HepG2 (cell line): ENCODE measurements at regions not wholly inside any gene's neighbourhood (a gene's known extent, or its start where the extent isn't known, plus 50 kb on each side); places are given as distances from the start of the nearest gene placed in this dataset.

ENCODE experiments used
- ATAC-seq: fragments of 200-7000 bp; cut with Tn5 transposase; 3 replicates; pipeline ENCODE4 v1.9.1; 2020; ENCODE audit warnings: mild to moderate bottlenecking, moderate library complexity
- BruUV-seq: library from RNA; stranded (reverse); fragments of 400-500 nt; replicated peaks from 2 replicates; lab custom pipeline; 2021; lab: Mats Ljungman, UMichigan
- CTCF ChIA-PET: fragments of 300-600 bp; formaldehyde crosslinking; extraction: SDS; loops from one replicate; lab custom pipeline; 2021; ENCODE audit warnings: low total read pairs, inconsistent platforms, low intra/inter-chr PET ratio; lab: Yijun Ruan, JAX
- POLR2A ChIA-PET: fragments of 350-600 bp; sonication (Branson Sonifier 250); formaldehyde crosslinking; loops from one replicate; lab custom pipeline; 2020; ENCODE audit warnings: antibody characterized with exemption, inconsistent platforms; lab: Yijun Ruan, JAX
- DNase-seq: peaks from one replicate; pipeline ENCODE4 v3.0.0-alpha.2; 2015; ENCODE audit warnings: low spot score
- FAIRE-seq: peaks from 3 replicates; lab custom pipeline; 2011; peaks lifted over from hg19 to GRCh38; lab: Jason Lieb, UNC
- H2AFZ ChIP-seq: one replicate; pipeline ENCODE4 v1.6.1; 2011; ENCODE audit warnings: low read length, inconsistent platforms
- H3K27ac ChIP-seq: fragments of 300-600 bp; 3 replicates; pipeline ENCODE4 v1.8.0; 2011; ENCODE audit warnings: mixed run types, mild to moderate bottlenecking, mixed read lengths, low read length, inconsistent platforms; ENCODE audit not compliant: insufficient read depth; ENCODE audit errors: extremely low read length
- H3K27me3 ChIP-seq, 2 experiments: fragments of 200-600 bp in 1 of 2; 2 replicates in 1 of 2; 3 replicates in 1 of 2; pipeline versions ENCODE4 v1.6.0 to v1.8.0; 2011; ENCODE audit warnings: low read length in 2 of 2, mild to moderate bottlenecking in 2 of 2, moderate library complexity in 2 of 2, inconsistent platforms in 1 of 2; ENCODE audit not compliant: insufficient read depth in 2 of 2, control insufficient read depth in 1 of 2
- H3K36me3 ChIP-seq, 2 experiments: fragments of 200-600 bp in 1 of 2; replicated peaks in 1 of 2; 2 replicates in 1 of 2; 3 replicates in 1 of 2; pipeline versions ENCODE4 v1.5.1 to v1.8.0; 2011; ENCODE audit warnings: low read length in 2 of 2, inconsistent platforms in 1 of 2; ENCODE audit not compliant: insufficient read depth in 2 of 2, control insufficient read depth in 1 of 2
- H3K4me1 ChIP-seq: 2 replicates; pipeline ENCODE4 v1.5.1; 2012; ENCODE audit warnings: low read length, inconsistent platforms; ENCODE audit not compliant: insufficient read depth
- H3K4me2 ChIP-seq: 2 replicates; pipeline ENCODE4 v1.6.0; 2011; ENCODE audit warnings: low read depth, low read length, inconsistent platforms
- H3K4me3 ChIP-seq, 3 experiments: fragments of 200-600 bp in 1 of 3; sonication (generic), shearing (Covaris generic) in 1 of 3; replicated peaks in 1 of 3; 2 replicates each; pipeline ENCODE4 v1.5.1; 2011 to 2016; ENCODE audit warnings: low read length in 3 of 3, inconsistent platforms in 2 of 3, low read depth in 2 of 3, mild to moderate bottlenecking in 2 of 3, control low read depth in 1 of 3, mixed read lengths in 1 of 3; ENCODE audit not compliant: insufficient read depth in 1 of 3
- H3K79me2 ChIP-seq: one replicate; pipeline ENCODE4 v1.6.1; 2011; ENCODE audit warnings: low read length, inconsistent platforms; ENCODE audit not compliant: insufficient read depth
- H3K9ac ChIP-seq: 2 replicates; pipeline ENCODE4 v1.6.0; 2011; ENCODE audit warnings: mild to moderate bottlenecking, low read depth, low read length, inconsistent platforms; ENCODE audit not compliant: insufficient read depth
- H3K9me3 ChIP-seq: 2 replicates; pipeline ENCODE4 v1.5.1; 2012; ENCODE audit warnings: mild to moderate bottlenecking, low read length
- H4K20me1 ChIP-seq: 2 replicates; pipeline ENCODE4 v1.6.0; 2011; ENCODE audit warnings: inconsistent platforms, mild to moderate bottlenecking, low read length, moderate library complexity; ENCODE audit not compliant: insufficient read depth
- MEF2D ChIP-seq: sonication (generic); formaldehyde crosslinking; IDR thresholded peaks from 2 replicates; pipeline ENCODE4 v1.5.1; 2020; ENCODE audit warnings: mild to moderate bottlenecking, missing genetic modification reagents
- MXD4 ChIP-seq: IDR thresholded peaks from 2 replicates; pipeline ENCODE4 v1.6.1; 2016; ENCODE audit warnings: mild to moderate bottlenecking, missing biosample characterization, missing genetic modification reagents
- NFIB ChIP-seq: sonication (generic); formaldehyde crosslinking; IDR thresholded peaks from 2 replicates; pipeline ENCODE4 v1.9.0; 2021; ENCODE audit warnings: missing genetic modification reagents, mild to moderate bottlenecking, borderline replicate concordance
- NFRKB ChIP-seq: fragments of 450-650 bp; IDR thresholded peaks from 2 replicates; pipeline ENCODE4 v1.6.1; 2017
- PITX1 ChIP-seq: sonication (generic); formaldehyde crosslinking; IDR thresholded peaks from 2 replicates; pipeline ENCODE4 v1.5.1; 2020; ENCODE audit warnings: mild to moderate bottlenecking, missing genetic modification reagents
- RARG ChIP-seq: sonication (generic); formaldehyde crosslinking; IDR thresholded peaks from 2 replicates; pipeline ENCODE4 v1.4.0; 2020; ENCODE audit warnings: low read depth, mild to moderate bottlenecking, missing genetic modification reagents
- RXRA ChIP-seq: sonication (generic); formaldehyde crosslinking; IDR thresholded peaks from 2 replicates; pipeline ENCODE4 v1.5.1; 2020; ENCODE audit warnings: missing genetic modification reagents
- SRSF9 ChIP-seq: fragments of 200-400 bp; formaldehyde crosslinking; IDR thresholded peaks from 2 replicates; pipeline ENCODE4 v1.6.1; 2018; ENCODE audit warnings: borderline replicate concordance, mild to moderate bottlenecking, low read depth, low read length; ENCODE audit not compliant: insufficient read depth, poor library complexity, severe bottlenecking
- TBP ChIP-seq: sonication (generic); formaldehyde crosslinking; IDR thresholded peaks from 2 replicates; pipeline ENCODE4 v1.5.0; 2020; ENCODE audit warnings: missing genetic modification reagents
- ZBTB49 ChIP-seq: sonication (generic); formaldehyde crosslinking; IDR thresholded peaks from 2 replicates; pipeline ENCODE4 v1.4.0; 2020; ENCODE audit warnings: missing genetic modification reagents, borderline replicate concordance
- ZMYM4 ChIP-seq: sonication (generic); formaldehyde crosslinking; IDR thresholded peaks from 2 replicates; pipeline ENCODE4 v1.8.1; 2023; ENCODE audit warnings: mild to moderate bottlenecking, missing genetic modification reagents
- ZNF18 ChIP-seq: sonication (generic); formaldehyde crosslinking; IDR thresholded peaks from 2 replicates; pipeline ENCODE4 v1.8.0; 2022; ENCODE audit warnings: mild to moderate bottlenecking, missing genetic modification reagents; ENCODE audit not compliant: insufficient replicate concordance
- ZNF33A ChIP-seq: sonication (generic); formaldehyde crosslinking; IDR thresholded peaks from 2 replicates; pipeline ENCODE4 v1.5.1; 2020; ENCODE audit warnings: missing genetic modification reagents, mild to moderate bottlenecking, moderate library complexity, borderline replicate concordance
- ZNF34 ChIP-seq: sonication (generic); formaldehyde crosslinking; IDR thresholded peaks from 2 replicates; pipeline ENCODE4 v1.4.0; 2020; ENCODE audit warnings: mild to moderate bottlenecking, missing genetic modification reagents, borderline replicate concordance
- ZNF674 ChIP-seq: sonication (generic); formaldehyde crosslinking; IDR thresholded peaks from 2 replicates; pipeline ENCODE4 v1.5.0; 2020; ENCODE audit warnings: low read depth, mild to moderate bottlenecking, missing genetic modification reagents
- ZNF790 ChIP-seq: sonication (generic); formaldehyde crosslinking; IDR thresholded peaks from 2 replicates; pipeline ENCODE4 v1.8.0; 2022; ENCODE audit warnings: missing genetic modification reagents, mild to moderate bottlenecking, borderline replicate concordance
- in situ Hi-C: cut with HindIII; loops from 2 replicates; pipeline ENCODE4 v1.10.0; 2017; ENCODE audit warnings: low pct_unique_long_range_greater_than_20kb; ENCODE audit not compliant: extremely low pct_ligation_motif_present
- intact Hi-C: fragments of 100-400 bp; cut with micrococcal nuclease; formaldehyde crosslinking; loops from one replicate; pipeline ENCODE4 v1.10.0; 2022; ENCODE audit not compliant: unreplicated experiment
- TF ChIP-seq, protein P1 (sequence below): sonication (generic); formaldehyde crosslinking; IDR thresholded peaks from 2 replicates; pipeline ENCODE4 v1.9.0; 2021; ENCODE audit warnings: missing genetic modification reagents, borderline replicate concordance

DNA sequence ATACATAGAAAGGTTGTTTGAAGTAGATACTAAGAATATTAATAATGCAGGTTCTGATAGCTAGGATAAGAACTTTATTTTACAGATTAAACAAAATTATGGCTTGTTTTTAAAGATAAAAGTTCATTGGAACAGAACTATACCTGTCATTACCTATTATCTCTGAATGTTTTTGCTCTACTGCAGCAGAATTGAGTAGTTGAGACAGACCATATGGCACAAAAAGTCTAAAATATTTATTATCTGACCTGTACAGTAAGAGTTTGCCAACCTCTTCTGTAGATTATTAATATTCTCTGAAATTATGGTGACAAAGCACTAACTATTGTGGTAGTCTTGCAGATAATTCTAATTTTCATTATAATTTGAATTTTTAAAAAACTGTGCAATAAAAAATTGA, 829.1 kb upstream of the MGAT4C start:
- no peak for FAIRE-seq
- no peak overlapping the region for H3K27ac ChIP-seq

More for the DNA sequence above, 829.1 kb upstream of the MGAT4C start:
- in situ Hi-C loops, result no loop called here
- peaks cover 44% of the 10 kb centered on the region for H3K9me3 ChIP-seq
- CTCF ChIA-PET, result no interaction called here
- TF ChIP-seq ZMYM4 (CRISPR knock-in tag) (no peak), ZNF33A (CRISPR knock-in tag) (no peak), NFIB (CRISPR knock-in tag) (no peak), PITX1 (CRISPR knock-in tag) (no peak), ZBTB49 (CRISPR knock-in tag) (no peak), MEF2D (CRISPR knock-in tag) (no peak), ZNF34 (no peak), ZNF674 (CRISPR knock-in tag) (no peak), RXRA (CRISPR knock-in tag) (no peak), SRSF9 (no peak), RARG (CRISPR knock-in tag) (no peak), ZNF790 (CRISPR knock-in tag) (no peak), TBP (no peak), MXD4 (CRISPR knock-in tag) (no peak), ZNF18 (CRISPR knock-in tag) (no peak), NFRKB (no peak)
- TF ChIP-seq, protein P1, sequence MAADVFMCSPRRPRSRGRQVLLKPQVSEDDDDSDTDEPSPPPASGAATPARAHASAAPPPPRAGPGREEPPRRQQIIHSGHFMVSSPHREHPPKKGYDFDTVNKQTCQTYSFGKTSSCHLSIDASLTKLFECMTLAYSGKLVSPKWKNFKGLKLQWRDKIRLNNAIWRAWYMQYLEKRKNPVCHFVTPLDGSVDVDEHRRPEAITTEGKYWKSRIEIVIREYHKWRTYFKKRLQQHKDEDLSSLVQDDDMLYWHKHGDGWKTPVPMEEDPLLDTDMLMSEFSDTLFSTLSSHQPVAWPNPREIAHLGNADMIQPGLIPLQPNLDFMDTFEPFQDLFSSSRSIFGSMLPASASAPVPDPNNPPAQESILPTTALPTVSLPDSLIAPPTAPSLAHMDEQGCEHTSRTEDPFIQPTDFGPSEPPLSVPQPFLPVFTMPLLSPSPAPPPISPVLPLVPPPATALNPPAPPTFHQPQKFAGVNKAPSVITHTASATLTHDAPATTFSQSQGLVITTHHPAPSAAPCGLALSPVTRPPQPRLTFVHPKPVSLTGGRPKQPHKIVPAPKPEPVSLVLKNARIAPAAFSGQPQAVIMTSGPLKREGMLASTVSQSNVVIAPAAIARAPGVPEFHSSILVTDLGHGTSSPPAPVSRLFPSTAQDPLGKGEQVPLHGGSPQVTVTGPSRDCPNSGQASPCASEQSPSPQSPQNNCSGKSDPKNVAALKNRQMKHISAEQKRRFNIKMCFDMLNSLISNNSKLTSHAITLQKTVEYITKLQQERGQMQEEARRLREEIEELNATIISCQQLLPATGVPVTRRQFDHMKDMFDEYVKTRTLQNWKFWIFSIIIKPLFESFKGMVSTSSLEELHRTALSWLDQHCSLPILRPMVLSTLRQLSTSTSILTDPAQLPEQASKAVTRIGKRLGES (CRISPR knock-in tag), result no peak
- no peak overlapping the region for H2AFZ ChIP-seq
- intact Hi-C loops, result no loop called here
- no peaks in the 10 kb centered on the region for H3K36me3 ChIP-seq
- no peaks in the 10 kb centered on the region for H3K27me3 ChIP-seq
- DNase-seq (no peak), ATAC-seq (no peak)
- BruUV-seq, result no TSS peak
- H3K9ac ChIP-seq, result no peak overlapping the region
- no peaks in the 10 kb centered on the region for H4K20me1 ChIP-seq
- H3K4me3 ChIP-seq, result no peak overlapping the region
- no peak overlapping the region for H3K4me2 ChIP-seq
- no peaks in the 10 kb centered on the region for H3K79me2 ChIP-seq
- H3K4me1 ChIP-seq, result no peaks in the 10 kb centered on the region
- POLR2A ChIA-PET, result no interaction called here
